ENCODE measurements at regions not wholly inside any gene's neighbourhood (a gene's known extent, or its start where the extent isn't known, plus 50 kb on each side); places are given as distances from the start of the nearest gene placed in this dataset.
A peak's percentile ranks its signal among the peaks of the same experiment; 100 is the strongest.

DNA sequence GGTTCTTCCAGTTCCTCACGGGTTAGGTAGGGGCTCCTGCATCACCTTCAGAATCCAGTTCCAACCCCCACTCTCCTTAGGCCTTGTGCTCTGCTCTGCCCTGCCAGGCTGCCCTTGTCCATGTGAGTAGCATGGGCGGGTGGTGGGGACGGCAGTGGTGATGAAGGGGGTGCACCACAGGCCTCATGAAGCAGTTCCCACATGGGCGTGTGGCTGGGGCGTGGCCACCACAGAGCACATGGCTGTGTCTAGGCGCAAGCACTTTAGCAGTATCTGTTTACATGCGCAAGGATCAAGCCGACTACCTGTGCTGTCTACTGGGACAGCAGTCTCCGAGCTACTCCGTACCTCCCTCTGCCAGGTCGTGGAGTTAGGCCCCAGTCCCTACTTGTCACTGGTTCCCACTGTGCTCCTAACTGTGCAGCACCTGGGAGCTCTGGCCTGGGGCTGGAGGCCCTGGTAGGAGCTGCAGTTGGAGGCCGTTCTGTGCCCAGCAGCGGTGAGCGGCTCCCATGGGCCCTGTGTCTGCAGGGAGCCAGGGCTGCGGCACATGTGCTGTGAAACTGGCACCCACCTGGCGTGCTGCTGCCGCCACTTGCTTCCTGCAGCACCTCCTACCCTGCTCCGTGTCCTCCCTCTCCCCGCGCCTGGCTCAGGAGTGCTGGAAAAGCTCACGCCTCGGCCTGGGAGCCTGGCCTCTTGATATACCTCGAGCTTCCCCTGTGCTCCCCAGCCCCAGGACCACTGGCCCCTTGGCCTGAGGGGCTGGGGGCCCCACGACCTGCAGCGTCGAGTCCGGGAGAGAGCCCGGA, 53.5 kb downstream of the PLXNA1 start:
- Histone ChIP-seq H3K4me3 (no peak overlapping the region), H3K4me1 (no peaks in the 10 kb centered on the region), H3K27me3 (no peaks in the 10 kb centered on the region), H3K9me3 (no peaks in the 10 kb centered on the region), H3K27ac (no peak overlapping the region), H3K36me3 (peaks cover 20% of the 10 kb centered on the region)
- intact Hi-C loops (cut with DNase I) = no loop called here
- ATAC-seq (peak; percentile 19), DNase-seq (peak; percentile 65)
- TF ChIP-seq, protein P1, sequence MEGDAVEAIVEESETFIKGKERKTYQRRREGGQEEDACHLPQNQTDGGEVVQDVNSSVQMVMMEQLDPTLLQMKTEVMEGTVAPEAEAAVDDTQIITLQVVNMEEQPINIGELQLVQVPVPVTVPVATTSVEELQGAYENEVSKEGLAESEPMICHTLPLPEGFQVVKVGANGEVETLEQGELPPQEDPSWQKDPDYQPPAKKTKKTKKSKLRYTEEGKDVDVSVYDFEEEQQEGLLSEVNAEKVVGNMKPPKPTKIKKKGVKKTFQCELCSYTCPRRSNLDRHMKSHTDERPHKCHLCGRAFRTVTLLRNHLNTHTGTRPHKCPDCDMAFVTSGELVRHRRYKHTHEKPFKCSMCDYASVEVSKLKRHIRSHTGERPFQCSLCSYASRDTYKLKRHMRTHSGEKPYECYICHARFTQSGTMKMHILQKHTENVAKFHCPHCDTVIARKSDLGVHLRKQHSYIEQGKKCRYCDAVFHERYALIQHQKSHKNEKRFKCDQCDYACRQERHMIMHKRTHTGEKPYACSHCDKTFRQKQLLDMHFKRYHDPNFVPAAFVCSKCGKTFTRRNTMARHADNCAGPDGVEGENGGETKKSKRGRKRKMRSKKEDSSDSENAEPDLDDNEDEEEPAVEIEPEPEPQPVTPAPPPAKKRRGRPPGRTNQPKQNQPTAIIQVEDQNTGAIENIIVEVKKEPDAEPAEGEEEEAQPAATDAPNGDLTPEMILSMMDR (IDR thresholded peaks at IDR 0.05) = no peak

DNA sequence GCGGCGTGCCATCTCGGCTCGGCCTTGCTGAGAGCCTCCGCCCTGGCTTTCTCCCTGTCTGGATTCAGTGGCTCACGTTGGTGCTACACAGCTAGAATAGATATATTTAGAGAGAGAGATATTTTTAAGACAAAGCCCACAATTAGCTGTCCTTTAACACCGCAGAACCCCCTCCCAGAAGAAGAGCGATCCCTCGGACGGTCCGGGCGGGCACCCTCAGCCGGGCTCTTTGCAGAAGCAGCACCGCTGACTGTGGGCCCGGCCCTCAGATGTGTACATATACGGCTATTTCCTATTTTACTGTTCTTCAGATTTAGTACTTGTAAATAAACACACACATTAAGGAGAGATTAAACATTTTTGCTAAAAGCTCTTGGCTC, 54.1 kb downstream of the PLXNA1 start:
- H3K36me3 ChIP-seq = peaks cover 18% of the 10 kb centered on the region
- no peaks in the 10 kb centered on the region for H3K4me1 ChIP-seq
- TF ChIP-seq, protein P1 (IDR thresholded peaks at IDR 0.05) = no peak
- no peaks in the 10 kb centered on the region for H3K27me3 ChIP-seq
- intact Hi-C loops (cut with DNase I) = no loop called here
- H3K4me3 ChIP-seq = no peak overlapping the region
- no peaks in the 10 kb centered on the region for H3K9me3 ChIP-seq
- ATAC-seq = no peak
- no peak overlapping the region for H3K27ac ChIP-seq
- no peak for DNase-seq

DNA sequence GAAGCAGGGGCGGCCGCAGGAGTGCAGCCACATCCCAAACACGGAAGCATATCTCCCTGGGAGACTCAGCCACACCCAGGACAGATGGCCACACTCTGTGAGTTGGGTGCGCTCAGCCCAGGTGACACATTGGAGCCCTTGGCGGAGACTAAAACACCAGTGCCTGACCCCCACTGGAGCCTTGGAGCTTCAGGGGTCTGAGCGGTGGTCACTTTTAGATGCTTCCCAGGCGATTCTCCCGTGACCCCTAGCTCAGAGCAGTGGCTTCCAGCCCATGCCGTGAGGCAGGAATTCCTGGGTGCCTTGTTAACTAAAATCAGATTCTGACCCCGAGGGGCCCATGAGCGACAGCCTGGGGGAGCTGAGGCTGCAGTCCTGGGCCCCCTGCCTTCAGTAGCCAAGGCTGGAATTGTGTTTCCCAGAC, 54.5 kb downstream of the PLXNA1 start:
- H3K27me3 ChIP-seq = no peaks in the 10 kb centered on the region
- intact Hi-C loops (cut with DNase I) = no loop called here
- DNase-seq = peak; percentile 51

DNA sequence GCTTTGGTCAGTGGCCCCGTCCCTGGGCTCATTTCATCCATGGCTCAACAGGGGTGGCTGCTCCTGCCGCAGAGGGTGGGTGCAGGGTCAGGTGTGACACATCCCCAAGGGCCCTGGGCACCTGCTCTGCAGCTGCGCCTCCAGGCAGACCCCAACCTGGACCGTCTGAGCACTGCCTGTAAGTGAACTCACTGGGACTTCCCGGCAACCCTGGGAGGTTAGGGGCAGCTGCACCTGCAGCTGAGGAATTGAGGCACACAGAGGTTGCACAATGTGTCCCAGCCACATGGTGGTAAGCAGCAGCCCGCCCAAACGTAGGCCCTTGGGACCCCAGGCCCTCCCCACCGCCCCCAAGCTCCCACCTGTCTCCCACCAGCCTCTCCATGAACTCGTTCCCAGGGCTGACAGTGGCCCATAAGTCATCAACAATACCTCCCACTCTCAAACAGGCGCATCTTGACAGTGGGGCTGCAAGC, 55.1 kb downstream of the PLXNA1 start:
- Histone ChIP-seq H3K9me3 (no peaks in the 10 kb centered on the region), H3K4me3 (no peak overlapping the region), H3K27me3 (no peaks in the 10 kb centered on the region), H3K4me1 (peaks cover 2% of the 10 kb centered on the region), H3K36me3 (peaks cover 8% of the 10 kb centered on the region), H3K27ac (no peak overlapping the region)
- DNase-seq (peak; percentile 63), ATAC-seq (no peak)
- intact Hi-C loops (cut with DNase I) = no loop called here
- TF ChIP-seq, protein P1 (IDR thresholded peaks at IDR 0.05) = no peak

More for the DNA sequence above, 54.5 kb downstream of the PLXNA1 start:
- peaks cover 14% of the 10 kb centered on the region for H3K36me3 ChIP-seq
- no peaks in the 10 kb centered on the region for H3K9me3 ChIP-seq
- H3K4me3 ChIP-seq = no peak overlapping the region
- no peak overlapping the region for H3K27ac ChIP-seq
- H3K4me1 ChIP-seq = no peaks in the 10 kb centered on the region
- TF ChIP-seq, protein P1 (IDR thresholded peaks at IDR 0.05) = no peak
- no peak for ATAC-seq

DNA sequence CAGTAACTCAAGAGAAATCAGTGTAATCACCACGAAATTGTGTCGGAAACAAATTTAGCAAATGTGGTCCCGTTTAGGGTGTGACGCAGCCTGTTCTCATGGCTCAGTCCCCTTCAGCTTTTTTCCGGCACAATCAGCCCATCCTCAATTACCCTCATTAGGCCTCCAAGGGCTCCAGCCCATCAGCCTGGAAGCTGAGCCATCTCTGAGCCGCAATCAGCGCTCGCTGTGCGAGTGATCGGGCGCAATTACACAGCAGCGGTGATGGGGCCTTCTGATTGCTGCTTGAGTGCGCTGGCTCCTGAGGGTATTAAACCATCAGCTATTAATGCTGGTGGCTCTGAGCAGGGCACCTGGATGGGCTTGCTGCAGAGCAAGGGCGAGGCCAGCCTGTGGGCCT, 55.6 kb downstream of the PLXNA1 start:
- Histone ChIP-seq H3K4me3 (no peak overlapping the region), H3K9me3 (no peaks in the 10 kb centered on the region), H3K4me1 (peaks cover 6% of the 10 kb centered on the region), H3K27me3 (no peaks in the 10 kb centered on the region), H3K27ac (no peak overlapping the region), H3K36me3 (peaks cover 4% of the 10 kb centered on the region)
- DNase-seq (peak; percentile 46), ATAC-seq (no peak)
- TF ChIP-seq, protein P1 (IDR thresholded peaks at IDR 0.05) = no peak
- intact Hi-C loops (cut with DNase I) = no loop called here
